ENCODE measurements at regions not wholly inside any gene's neighbourhood (a gene's known extent, or its start where the extent isn't known, plus 50 kb on each side); places are given as distances from the start of the nearest gene placed in this dataset.
A peak's percentile ranks its signal among the peaks of the same experiment; 100 is the strongest.
"Not testable (repeated sequence)": the region's sequence is repeated elsewhere in the genome, so short reads cannot be mapped to it uniquely, and the experiment has no call there.

- no peak for DNase-seq (ENCODE audit: low spot score)
These were observed 111.8 kb upstream of the NBPF11 start for GRCh38 chr1:148263906-148264255.

GRCh38 chr1:148263128-148263905 lies 111.2 kb upstream of the NBPF11 start:
- peak; percentile 40 for DNase-seq (ENCODE audit: low spot score)

- not testable (repeated sequence) for DNase-seq (ENCODE audit: low spot score)
These were observed 109.6 kb upstream of the NBPF11 start for GRCh38 chr1:148261684-148262083.

GRCh38 chr1:148257886-148258285 lies 105.8 kb upstream of the NBPF11 start:
- not testable (repeated sequence) for DNase-seq (ENCODE audit: low spot score)

- not testable (repeated sequence) for DNase-seq (ENCODE audit: low spot score)
These were observed 102.7 kb upstream of the NBPF11 start for GRCh38 chr1:148254611-148255429.

GRCh38 chr1:148253808-148254207 lies 101.7 kb upstream of the NBPF11 start:
- not testable (repeated sequence) for DNase-seq (ENCODE audit: low spot score)

- not testable (repeated sequence) for DNase-seq (ENCODE audit: low spot score)
These were observed 96.7 kb upstream of the NBPF11 start for GRCh38 chr1:148248798-148249197.

- DNase-seq (ENCODE audit: low spot score): not testable (repeated sequence)
These were observed 94.3 kb upstream of the NBPF11 start for GRCh38 chr1:148246258-148246861.

GRCh38 chr1:148245843-148246242 lies 93.8 kb upstream of the NBPF11 start:
- DNase-seq (ENCODE audit: low spot score): not testable (repeated sequence)

GRCh38 chr1:148245443-148245842 lies 93.4 kb upstream of the NBPF11 start:
- not testable (repeated sequence) for DNase-seq (ENCODE audit: low spot score)

GRCh38 chr1:148233250-148233649 lies 81.2 kb upstream of the NBPF11 start:
- DNase-seq (ENCODE audit: low spot score): not testable (repeated sequence)

GRCh38 chr1:148228846-148229245 lies 76.8 kb upstream of the NBPF11 start:
- DNase-seq (ENCODE audit: low spot score): not testable (repeated sequence)

GRCh38 chr1:148222399-148223159 lies 70.5 kb upstream of the NBPF11 start:
- DNase-seq (ENCODE audit: low spot score): not testable (repeated sequence)

GRCh38 chr1:148221593-148221992 lies 69.5 kb upstream of the NBPF11 start:
- DNase-seq (ENCODE audit: low spot score): not testable (repeated sequence)

GRCh38 chr1:148219229-148219628 lies 67.1 kb upstream of the NBPF11 start:
- DNase-seq (ENCODE audit: low spot score): not testable (repeated sequence)

GRCh38 chr1:148211191-148211590 lies 59.1 kb upstream of the NBPF11 start:
- not testable (repeated sequence) for DNase-seq (ENCODE audit: low spot score)

- DNase-seq (ENCODE audit: low spot score): not testable (repeated sequence)
These were observed 58.5 kb upstream of the NBPF11 start for GRCh38 chr1:148210624-148211023.

- not testable (repeated sequence) for DNase-seq (ENCODE audit: low spot score)
These were observed 58.1 kb upstream of the NBPF11 start for GRCh38 chr1:148210166-148210565.

- not testable (repeated sequence) for DNase-seq (ENCODE audit: low spot score)
These were observed 49.9 kb upstream of the NBPF11 start for GRCh38 chr1:148202013-148202412.

Data from AG08395 (cell line).